Activated T-cell treated with anti-CD3 and anti-CD28 coated beads, Interleukin-2, amount 50 U/mL, for 4 hours (primary cell): ENCODE measurements at regions not wholly inside any gene's neighbourhood (a gene's known extent, or its start where the extent isn't known, plus 50 kb on each side); places are given as distances from the start of the nearest gene placed in this dataset.
"Not testable (repeated sequence)": the region's sequence is repeated elsewhere in the genome, so short reads cannot be mapped to it uniquely, and the experiment has no call there.

Source experiments
- ATAC-seq, 2 donors: fragments of 200-7000 bp; cut with Tn5 transposase; one replicate each; pipeline ENCODE4 v1.10.0; 2021
- DNase-seq: peaks from one replicate; pipeline ENCODE4 v3.0.0-alpha.2; 2020
- H3K27me3 Mint-ChIP-seq: one replicate; pipeline ENCODE4 v1.8.0; 2021; ENCODE audit warnings: low read depth, mixed read lengths
- H3K36me3 Mint-ChIP-seq: one replicate; pipeline ENCODE4 v1.8.0; 2022; ENCODE audit warnings: mixed read lengths; ENCODE audit not compliant: insufficient read depth
- H3K4me1 Mint-ChIP-seq: one replicate; pipeline ENCODE4 v1.8.0; 2021; ENCODE audit warnings: low read depth, mixed read lengths
- H3K4me3 Mint-ChIP-seq: one replicate; pipeline ENCODE4 v1.8.0; 2021; ENCODE audit warnings: mild to moderate bottlenecking, moderate library complexity, mixed read lengths
- H3K9me3 Mint-ChIP-seq: one replicate; pipeline ENCODE4 v1.8.0; 2021; ENCODE audit warnings: mixed read lengths

DNA sequence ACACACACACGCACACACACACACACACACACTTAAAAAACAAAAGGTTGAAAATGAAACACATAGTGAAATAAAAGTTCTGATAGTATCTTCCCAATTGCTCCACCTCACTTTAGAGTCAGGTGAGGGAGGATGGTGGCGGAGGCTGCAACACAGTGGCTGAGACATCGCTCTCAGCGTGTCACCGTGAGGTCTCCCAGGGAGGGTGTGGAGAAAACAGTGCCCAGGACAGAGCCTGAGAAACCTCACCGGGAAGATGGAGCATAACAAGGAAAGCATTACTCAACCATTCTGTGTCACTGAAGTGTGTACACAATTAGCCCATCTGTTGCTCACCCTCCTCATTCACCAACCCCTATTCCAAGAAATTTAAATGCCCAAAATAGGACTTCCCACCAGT is 111.4 kb upstream of the USP29 start:
- Mint-ChIP-seq H3K9me3 (peaks cover 48% of the 10 kb centered on the region), H3K36me3 (no peaks in the 10 kb centered on the region), H3K27me3 (no peaks in the 10 kb centered on the region), H3K4me3 (no peak overlapping the region), H3K4me1 (no peaks in the 10 kb centered on the region)
- ATAC-seq (no peak), DNase-seq (no peak)

DNA sequence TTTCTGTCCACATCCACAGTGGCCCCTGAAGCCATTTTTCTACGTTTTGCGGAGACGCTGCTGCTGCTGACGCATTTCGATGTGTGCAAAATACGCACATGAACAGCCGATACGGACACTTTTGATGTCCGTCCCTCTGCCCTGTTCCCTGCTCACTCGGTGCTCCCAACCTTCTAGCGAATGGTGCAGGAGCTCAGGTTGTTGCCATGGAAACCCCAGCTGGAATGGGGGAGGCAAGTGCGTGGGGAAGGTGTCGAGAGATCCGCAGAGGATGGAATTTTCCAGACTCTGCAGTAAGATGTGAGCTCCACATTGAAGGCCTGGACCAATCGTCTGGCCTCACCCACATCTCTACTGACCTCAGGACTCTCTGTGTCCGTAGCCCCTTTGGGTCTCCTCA is 109.2 kb upstream of the USP29 start:
- Mint-ChIP-seq H3K4me3 (no peak overlapping the region), H3K9me3 (peaks cover 56% of the 10 kb centered on the region), H3K36me3 (no peaks in the 10 kb centered on the region), H3K4me1 (no peaks in the 10 kb centered on the region), H3K27me3 (no peaks in the 10 kb centered on the region)
- DNase-seq (no peak), ATAC-seq (no peak)

DNA sequence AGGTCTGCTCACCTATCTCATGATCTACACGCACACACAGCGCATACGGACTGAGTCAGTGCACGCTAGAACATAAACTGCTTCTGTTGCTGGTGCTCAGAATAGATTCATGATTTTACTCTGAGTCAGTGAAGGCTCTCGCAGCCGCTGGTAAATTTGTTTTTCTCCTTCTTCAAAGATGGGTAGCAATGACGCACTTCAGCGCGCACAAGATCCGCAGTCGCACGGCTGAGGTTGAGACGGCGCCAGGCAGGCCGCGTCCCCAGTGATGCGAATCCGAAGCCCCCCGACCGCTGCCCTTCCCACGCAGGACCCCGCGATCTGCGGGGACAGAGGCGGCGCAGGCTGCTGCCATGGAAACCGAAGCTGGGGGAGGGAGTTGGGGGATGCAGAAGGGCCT is 103.7 kb upstream of the USP29 start:
- Mint-ChIP-seq H3K4me1 (no peaks in the 10 kb centered on the region), H3K9me3 (peaks cover 27% of the 10 kb centered on the region), H3K36me3 (no peaks in the 10 kb centered on the region), H3K4me3 (no peak overlapping the region), H3K27me3 (no peaks in the 10 kb centered on the region)
- DNase-seq (no peak), ATAC-seq (no peak)

DNA sequence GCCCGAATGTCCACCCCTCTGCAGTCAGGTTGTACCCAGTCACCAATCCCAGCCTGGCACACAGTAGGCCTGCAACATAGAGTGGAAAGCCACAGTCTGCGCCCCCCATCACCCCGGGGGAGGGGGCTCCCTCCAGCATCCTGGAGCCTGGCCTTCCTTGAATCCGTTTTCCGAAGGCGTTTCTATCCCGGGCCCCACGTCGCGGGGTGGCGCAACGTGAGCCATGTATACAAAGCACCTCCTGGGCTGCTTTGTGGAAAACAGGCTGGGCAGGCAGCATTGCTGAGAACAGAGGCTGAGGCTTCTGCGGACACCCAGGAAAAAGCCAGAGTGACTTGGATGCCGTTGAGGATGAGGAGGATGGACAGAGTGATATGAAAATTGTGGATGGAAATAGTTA is 103.3 kb upstream of the USP29 start:
- DNase-seq, result no peak
- Mint-ChIP-seq H3K27me3 (no peaks in the 10 kb centered on the region), H3K36me3 (no peaks in the 10 kb centered on the region), H3K4me1 (no peaks in the 10 kb centered on the region), H3K9me3 (peaks cover 24% of the 10 kb centered on the region), H3K4me3 (no peak overlapping the region)
- ATAC-seq, result no peak

DNA sequence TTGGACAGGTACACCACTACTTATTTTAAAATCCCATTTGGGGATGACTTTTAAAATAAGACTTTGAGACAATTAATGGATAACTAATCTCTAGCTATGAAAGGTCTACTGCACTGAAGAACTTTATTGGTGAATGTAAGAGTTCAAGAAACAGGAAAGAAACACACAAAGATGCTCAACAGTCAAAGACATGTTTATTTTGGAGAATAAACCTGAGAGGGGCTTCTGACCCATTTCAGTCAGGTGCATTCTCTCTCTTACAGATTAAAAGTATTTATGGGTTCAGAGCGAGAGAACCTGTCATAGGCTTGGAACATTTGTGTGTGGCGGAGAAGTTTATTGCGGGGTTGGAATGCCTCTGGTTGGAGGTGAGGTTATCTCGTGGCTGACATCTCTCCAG is 94.3 kb upstream of the USP29 start:
- H3K36me3 Mint-ChIP-seq, result no peaks in the 10 kb centered on the region
- no peaks in the 10 kb centered on the region for H3K4me1 Mint-ChIP-seq
- peaks cover 37% of the 10 kb centered on the region for H3K9me3 Mint-ChIP-seq
- H3K27me3 Mint-ChIP-seq, result no peaks in the 10 kb centered on the region
- ATAC-seq, result no peak
- H3K4me3 Mint-ChIP-seq, result no peak overlapping the region
- no peak for DNase-seq

DNA sequence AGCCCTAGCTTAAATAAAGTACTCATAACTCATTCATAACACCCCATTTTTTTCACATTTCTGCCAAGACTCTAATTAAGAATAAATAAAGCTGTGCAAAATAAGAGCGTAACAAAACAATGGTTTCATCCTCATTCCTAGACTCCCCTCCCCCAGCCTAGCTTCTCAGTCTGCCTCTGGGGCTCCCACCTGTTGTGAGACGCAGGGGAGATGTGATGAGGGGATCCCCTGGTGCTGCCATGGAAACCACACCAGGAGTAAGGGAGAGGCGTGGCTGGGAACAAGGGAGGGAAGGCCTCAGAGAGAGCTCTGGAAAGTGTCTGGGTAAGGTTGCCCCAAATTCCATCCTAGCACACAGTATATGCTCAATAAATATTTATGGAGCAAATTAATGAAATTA is 93.3 kb upstream of the USP29 start:
- Mint-ChIP-seq H3K9me3 (peaks cover 37% of the 10 kb centered on the region), H3K27me3 (no peaks in the 10 kb centered on the region), H3K4me1 (no peaks in the 10 kb centered on the region), H3K4me3 (no peak overlapping the region), H3K36me3 (no peaks in the 10 kb centered on the region)
- DNase-seq (no peak), ATAC-seq (no peak)

DNA sequence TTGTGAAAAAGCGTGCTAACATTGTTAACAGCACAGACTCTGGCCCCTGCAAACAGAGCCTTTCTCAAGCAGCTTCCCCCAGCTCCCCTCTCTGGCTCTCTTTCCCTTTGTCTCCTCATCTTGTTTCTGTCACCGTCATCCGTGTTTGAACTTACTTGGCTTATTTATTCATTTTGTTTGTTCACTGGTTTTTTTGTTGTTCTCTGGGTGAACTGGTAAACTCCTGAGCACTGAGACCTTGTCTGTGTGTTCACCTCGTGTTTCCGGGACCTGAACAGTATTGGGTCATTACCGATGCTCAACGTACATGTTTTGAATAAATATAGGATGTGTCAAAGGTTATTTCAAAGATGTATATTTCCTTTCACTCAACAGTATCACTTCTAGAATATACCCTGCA is 92.4 kb upstream of the USP29 start:
- DNase-seq (no peak), ATAC-seq (no peak)
- Mint-ChIP-seq H3K9me3 (peaks cover 41% of the 10 kb centered on the region), H3K4me1 (no peaks in the 10 kb centered on the region), H3K36me3 (no peaks in the 10 kb centered on the region), H3K27me3 (no peaks in the 10 kb centered on the region), H3K4me3 (no peak overlapping the region)

DNA sequence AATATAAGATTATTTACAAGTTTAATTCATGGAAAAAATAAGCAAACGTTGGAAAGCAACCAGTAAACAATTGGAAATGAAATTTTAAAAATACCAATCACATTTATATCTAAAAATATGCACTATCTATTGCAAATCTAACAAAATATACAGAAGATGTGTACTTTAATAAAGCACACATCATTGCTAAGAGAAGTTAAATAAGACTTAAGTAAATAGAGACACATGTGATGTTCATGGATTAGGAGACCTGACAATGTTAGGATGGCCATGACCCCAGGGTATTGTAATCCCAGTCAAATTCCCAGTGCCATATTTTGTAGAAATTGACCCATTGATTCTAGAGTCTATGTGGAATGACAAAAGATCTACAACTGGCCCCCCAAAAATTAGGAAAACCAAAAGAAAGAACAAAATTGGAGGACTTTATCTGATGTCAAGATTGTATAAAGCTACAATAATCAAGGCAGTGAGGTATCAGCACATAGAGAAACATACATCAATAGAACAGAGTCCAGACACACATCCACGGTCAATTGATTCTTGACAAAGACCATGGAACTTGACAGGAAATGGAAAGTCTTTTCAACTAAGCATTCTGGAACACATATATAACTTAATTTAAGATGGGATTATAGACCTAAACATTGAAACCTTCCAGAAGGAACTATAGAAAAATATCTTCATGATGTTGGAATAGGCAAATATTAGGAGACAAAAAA is 90.8 kb upstream of the USP29 start:
- no peaks in the 10 kb centered on the region for H3K36me3 Mint-ChIP-seq

DNA sequence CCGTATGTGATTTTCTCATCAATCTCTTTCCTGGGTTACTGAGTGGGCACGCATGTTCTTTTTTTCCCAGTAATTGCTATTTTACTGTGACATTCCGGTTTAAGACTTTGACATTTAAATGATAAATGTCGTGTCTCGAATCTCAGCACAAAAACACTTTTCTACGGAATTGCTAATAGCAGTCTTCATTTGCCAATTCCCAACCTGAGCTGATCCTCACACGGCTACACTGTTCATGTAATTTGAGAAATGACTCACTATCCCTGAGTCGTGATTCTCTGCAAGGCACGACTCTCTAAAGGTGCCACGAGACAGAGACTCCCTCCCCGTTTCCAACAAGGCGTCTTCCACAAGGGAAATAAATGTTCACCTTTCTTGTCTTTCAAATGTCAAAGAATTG is 88.7 kb upstream of the USP29 start:
- Mint-ChIP-seq H3K4me1 (no peaks in the 10 kb centered on the region), H3K9me3 (peaks cover 30% of the 10 kb centered on the region), H3K4me3 (no peak overlapping the region), H3K36me3 (no peaks in the 10 kb centered on the region), H3K27me3 (no peaks in the 10 kb centered on the region)
- ATAC-seq (no peak), DNase-seq (no peak)

More for the DNA sequence above, 90.8 kb upstream of the USP29 start:
- peaks cover 34% of the 10 kb centered on the region for H3K9me3 Mint-ChIP-seq
- H3K27me3 Mint-ChIP-seq, result no peaks in the 10 kb centered on the region
- ATAC-seq, result no peak
- no peak overlapping the region for H3K4me3 Mint-ChIP-seq
- H3K4me1 Mint-ChIP-seq, result no peaks in the 10 kb centered on the region
- no peak for DNase-seq

DNA sequence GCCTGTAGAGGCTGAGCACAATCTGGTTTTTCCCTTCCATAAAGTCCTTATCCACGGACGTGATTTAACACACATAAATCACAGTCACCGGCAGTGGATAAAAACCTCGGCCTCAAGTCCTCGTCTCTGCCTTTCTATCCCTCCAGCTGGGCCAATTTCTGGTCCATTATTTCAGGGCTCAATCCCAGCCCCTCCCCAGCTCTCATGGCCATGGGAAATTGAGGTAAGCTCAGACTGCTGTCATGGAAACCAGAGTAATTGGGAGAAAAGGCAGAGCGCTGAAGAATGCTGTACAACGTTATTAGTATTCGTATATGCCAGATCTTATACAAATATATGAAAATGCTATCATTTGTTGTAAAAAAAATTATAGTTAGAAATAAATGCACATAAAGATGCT is 86.2 kb upstream of the USP29 start:
- ATAC-seq (no peak), DNase-seq (no peak)
- no peaks in the 10 kb centered on the region for H3K36me3 Mint-ChIP-seq
- H3K9me3 Mint-ChIP-seq, result peaks cover 41% of the 10 kb centered on the region
- H3K4me3 Mint-ChIP-seq, result no peak overlapping the region
- no peaks in the 10 kb centered on the region for H3K27me3 Mint-ChIP-seq
- no peaks in the 10 kb centered on the region for H3K4me1 Mint-ChIP-seq

DNA sequence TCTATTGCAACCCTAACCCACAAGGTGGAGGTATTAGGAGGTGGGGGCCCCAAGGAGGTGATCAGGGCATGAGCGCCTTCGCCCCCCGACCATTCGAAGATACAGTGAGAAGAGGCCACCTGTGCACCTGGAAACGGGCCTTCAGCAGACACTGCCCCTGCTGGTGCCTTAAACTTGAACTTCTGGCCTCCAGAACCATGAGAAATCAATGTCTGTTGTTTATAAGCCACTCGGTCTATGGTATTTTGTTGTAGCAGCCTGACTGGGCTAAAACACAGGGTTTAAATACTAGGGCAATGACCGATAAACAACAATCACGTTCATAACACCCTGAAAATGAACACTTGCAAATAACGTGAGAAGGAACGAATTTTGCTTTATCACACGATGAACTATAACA is 85.2 kb upstream of the USP29 start:
- H3K4me1 Mint-ChIP-seq, result no peaks in the 10 kb centered on the region
- H3K36me3 Mint-ChIP-seq, result no peaks in the 10 kb centered on the region
- DNase-seq (no peak), ATAC-seq (no peak)
- H3K27me3 Mint-ChIP-seq, result no peaks in the 10 kb centered on the region
- no peak overlapping the region for H3K4me3 Mint-ChIP-seq
- H3K9me3 Mint-ChIP-seq, result peaks cover 45% of the 10 kb centered on the region

DNA sequence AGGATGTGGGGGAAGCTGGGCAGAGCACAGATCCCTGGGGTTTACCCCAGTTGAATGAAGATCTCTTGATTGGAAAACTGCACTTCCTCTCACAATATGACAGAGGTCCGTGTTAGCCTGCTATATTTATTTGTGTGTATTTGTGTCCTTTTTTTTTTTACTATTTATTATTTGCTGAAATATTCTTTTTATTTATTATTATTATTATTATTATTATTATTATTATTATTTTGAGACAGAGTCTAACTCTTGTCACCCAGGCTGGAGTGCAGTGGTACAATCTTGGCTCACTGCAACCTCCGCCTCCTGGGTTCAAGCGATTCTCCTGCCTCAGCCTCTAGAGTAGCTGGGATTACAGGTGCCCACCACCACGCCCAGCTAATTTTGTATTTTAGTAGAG is 84.0 kb upstream of the USP29 start:
- H3K36me3 Mint-ChIP-seq, H3K4me1 Mint-ChIP-seq, ATAC-seq, H3K27me3 Mint-ChIP-seq, H3K4me3 Mint-ChIP-seq, DNase-seq: not testable (repeated sequence)
- peaks cover 51% of the 10 kb centered on the region for H3K9me3 Mint-ChIP-seq

DNA sequence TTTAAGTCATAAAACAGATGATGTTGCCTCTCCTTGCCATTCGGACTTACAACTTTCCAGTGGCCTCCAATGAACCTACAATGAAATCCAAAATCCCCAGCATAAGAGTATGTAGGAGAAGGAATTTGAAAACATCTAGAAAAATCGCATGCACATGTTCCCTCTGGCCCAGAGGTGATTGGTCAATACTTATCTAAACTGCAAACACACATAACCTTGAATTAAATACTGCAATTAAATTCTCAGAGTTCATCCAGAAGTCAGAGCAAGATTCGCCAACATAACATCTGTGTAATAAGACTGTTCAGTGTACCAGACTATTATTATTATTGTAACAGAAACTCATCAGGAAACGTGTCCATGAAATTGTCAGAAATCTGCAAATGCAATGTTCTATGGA is 82.2 kb upstream of the USP29 start:
- DNase-seq (no peak), ATAC-seq (no peak)
- H3K4me3 Mint-ChIP-seq, result no peak overlapping the region
- H3K9me3 Mint-ChIP-seq, result peaks cover 51% of the 10 kb centered on the region
- no peaks in the 10 kb centered on the region for H3K36me3 Mint-ChIP-seq
- H3K4me1 Mint-ChIP-seq, result no peaks in the 10 kb centered on the region
- no peaks in the 10 kb centered on the region for H3K27me3 Mint-ChIP-seq

DNA sequence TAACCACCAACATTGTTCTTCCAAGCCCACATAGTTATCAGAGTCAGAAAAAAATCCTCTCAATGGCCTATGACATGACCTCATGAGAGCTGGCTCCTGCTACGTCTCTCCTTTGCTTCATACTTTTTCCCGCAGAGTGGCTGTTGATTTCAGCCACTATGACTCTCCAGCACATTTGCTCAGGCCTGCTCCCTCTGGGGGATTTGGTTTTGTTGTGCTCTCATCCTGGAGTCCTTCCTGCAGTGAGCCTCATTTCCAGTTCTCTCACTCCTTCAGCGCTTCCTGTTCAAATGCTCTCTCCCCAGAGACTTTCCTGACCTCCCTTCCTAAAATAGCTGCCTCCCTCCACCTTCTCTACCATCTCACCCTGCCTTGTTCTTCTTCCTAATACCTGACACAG is 72.0 kb upstream of the USP29 start:
- no peaks in the 10 kb centered on the region for H3K4me1 Mint-ChIP-seq
- ATAC-seq (no peak), DNase-seq (no peak)
- H3K27me3 Mint-ChIP-seq, result no peaks in the 10 kb centered on the region
- H3K4me3 Mint-ChIP-seq, result no peak overlapping the region
- H3K36me3 Mint-ChIP-seq, result no peaks in the 10 kb centered on the region
- peaks cover 31% of the 10 kb centered on the region for H3K9me3 Mint-ChIP-seq

DNA sequence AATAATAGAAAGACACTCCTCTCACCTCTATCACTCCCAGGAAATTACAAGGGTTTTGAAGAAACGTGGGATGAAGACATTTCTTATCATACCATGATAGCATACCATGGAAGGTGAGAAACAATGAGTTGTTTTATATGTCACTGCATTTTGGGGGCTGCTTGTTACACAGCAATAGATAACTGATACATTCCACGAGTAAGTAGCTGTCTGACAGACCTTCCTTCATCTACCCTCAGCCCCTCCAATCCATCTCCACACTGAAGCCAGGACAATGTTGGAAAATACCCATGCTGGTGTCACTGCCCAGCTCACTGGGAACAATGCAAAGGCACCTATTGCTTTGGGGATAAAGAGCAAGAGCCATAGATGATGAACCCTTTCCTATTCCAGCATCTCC is 68.9 kb upstream of the USP29 start:
- ATAC-seq (no peak), DNase-seq (no peak)
- Mint-ChIP-seq H3K4me1 (no peaks in the 10 kb centered on the region), H3K36me3 (no peaks in the 10 kb centered on the region), H3K27me3 (peaks cover 2% of the 10 kb centered on the region), H3K9me3 (peaks cover 31% of the 10 kb centered on the region), H3K4me3 (no peak overlapping the region)

DNA sequence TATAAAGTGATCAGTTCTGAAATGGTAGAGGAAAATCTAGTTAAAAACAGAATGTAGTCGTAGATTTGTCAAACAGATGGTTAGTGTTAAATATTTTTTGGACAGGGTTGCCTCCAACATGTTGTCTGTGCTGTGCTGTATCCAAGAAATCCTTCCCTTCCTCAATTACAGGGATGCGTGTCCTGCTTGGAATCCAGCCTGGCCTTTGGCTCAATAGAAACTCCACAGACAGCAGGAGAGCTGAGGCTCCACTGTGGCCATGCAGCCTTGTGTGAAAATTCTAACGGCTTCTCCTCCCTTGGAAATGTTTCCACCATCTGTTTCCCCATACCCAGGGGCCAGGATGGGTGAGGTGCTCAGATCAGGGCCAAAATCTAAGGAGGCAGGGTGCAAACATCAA is 67.7 kb upstream of the USP29 start:
- no peak for DNase-seq
- peaks cover 30% of the 10 kb centered on the region for H3K9me3 Mint-ChIP-seq
- H3K36me3 Mint-ChIP-seq, result no peaks in the 10 kb centered on the region
- H3K4me1 Mint-ChIP-seq, result no peaks in the 10 kb centered on the region
- no peak overlapping the region for H3K4me3 Mint-ChIP-seq
- peaks cover 2% of the 10 kb centered on the region for H3K27me3 Mint-ChIP-seq
- ATAC-seq, result no peak
